SK-N-SH (cell line): ENCODE measurements at regions not wholly inside any gene's neighbourhood (a gene's known extent, or its start where the extent isn't known, plus 50 kb on each side); places are given as distances from the start of the nearest gene placed in this dataset.

Source experiments
- CHD2 ChIP-seq: fragments of 150-350 bp; IDR thresholded peaks from 2 replicates; pipeline ENCODE4 v1.6.1; 2018; ENCODE audit warnings: low read length; ENCODE audit not compliant: partially characterized antibody
- EP300 ChIP-seq, 2 experiments: IDR thresholded peaks; 2 replicates each; pipeline versions ENCODE4 v1.4.0 to v1.6.1; 2012; ENCODE audit warnings: borderline replicate concordance in 1 of 2, low read depth in 1 of 2, low read length in 1 of 2
- JUND ChIP-seq: IDR thresholded peaks from 2 replicates; pipeline ENCODE4 v1.4.0; 2012
- POLR2AphosphoS5 ChIP-seq: IDR thresholded peaks from 2 replicates; pipeline ENCODE4 v1.6.1; 2012; ENCODE audit warnings: low read depth, low read length
- TEAD4 ChIP-seq: IDR thresholded peaks from 2 replicates; pipeline ENCODE4 v1.4.0; 2012; ENCODE audit warnings: mild to moderate bottlenecking, borderline replicate concordance; ENCODE audit not compliant: insufficient read depth
- YY1 ChIP-seq: IDR thresholded peaks from 2 replicates; pipeline ENCODE4 v1.4.0; 2012; ENCODE audit warnings: low read depth, mild to moderate bottlenecking
- TF ChIP-seq, protein P1 (sequence below): fragments of 150-350 bp; IDR thresholded peaks from 2 replicates; pipeline ENCODE4 v1.6.1; 2017; ENCODE audit warnings: antibody characterized with exemption, low read length, low read depth, borderline replicate concordance
- TF ChIP-seq, protein P2 (sequence below): fragments of 200-600 bp; sonication (generic); IDR thresholded peaks from 2 replicates; pipeline ENCODE4 v1.6.1; 2017; ENCODE audit warnings: antibody characterized with exemption, mild to moderate bottlenecking, moderate library complexity
- TF ChIP-seq, protein P3 (sequence below): IDR thresholded peaks from 2 replicates; pipeline ENCODE4 v1.6.1; 2012; ENCODE audit warnings: mild to moderate bottlenecking, low read depth, low read length, moderate library complexity
- TF ChIP-seq, protein P4 (sequence below): IDR thresholded peaks from 2 replicates; pipeline ENCODE4 v1.4.0; 2012; ENCODE audit warnings: low read depth

DNA sequence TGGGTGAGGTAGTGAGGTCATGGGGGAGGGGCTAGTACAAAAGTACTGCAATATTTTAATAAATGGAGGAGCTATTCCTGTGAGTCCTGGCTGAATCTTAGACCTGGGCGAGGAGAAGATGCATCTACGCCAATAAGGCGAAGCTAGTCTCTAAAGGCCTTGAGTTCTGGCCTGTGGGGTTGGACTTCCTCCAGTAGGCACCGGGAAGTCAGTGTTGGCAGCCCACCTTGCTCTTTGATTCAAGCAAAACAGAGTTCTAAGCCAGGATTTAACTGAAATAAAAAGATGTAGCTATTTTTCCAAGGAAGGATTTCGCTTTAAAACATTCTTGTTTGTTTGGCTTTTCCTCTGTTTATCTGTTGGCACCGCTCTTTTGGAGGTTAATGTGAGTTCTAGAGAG is 244.6 kb downstream of the KIF4B start:
- TF ChIP-seq, protein P1, sequence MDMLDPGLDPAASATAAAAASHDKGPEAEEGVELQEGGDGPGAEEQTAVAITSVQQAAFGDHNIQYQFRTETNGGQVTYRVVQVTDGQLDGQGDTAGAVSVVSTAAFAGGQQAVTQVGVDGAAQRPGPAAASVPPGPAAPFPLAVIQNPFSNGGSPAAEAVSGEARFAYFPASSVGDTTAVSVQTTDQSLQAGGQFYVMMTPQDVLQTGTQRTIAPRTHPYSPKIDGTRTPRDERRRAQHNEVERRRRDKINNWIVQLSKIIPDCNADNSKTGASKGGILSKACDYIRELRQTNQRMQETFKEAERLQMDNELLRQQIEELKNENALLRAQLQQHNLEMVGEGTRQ = no peak
- TF ChIP-seq, protein P2, sequence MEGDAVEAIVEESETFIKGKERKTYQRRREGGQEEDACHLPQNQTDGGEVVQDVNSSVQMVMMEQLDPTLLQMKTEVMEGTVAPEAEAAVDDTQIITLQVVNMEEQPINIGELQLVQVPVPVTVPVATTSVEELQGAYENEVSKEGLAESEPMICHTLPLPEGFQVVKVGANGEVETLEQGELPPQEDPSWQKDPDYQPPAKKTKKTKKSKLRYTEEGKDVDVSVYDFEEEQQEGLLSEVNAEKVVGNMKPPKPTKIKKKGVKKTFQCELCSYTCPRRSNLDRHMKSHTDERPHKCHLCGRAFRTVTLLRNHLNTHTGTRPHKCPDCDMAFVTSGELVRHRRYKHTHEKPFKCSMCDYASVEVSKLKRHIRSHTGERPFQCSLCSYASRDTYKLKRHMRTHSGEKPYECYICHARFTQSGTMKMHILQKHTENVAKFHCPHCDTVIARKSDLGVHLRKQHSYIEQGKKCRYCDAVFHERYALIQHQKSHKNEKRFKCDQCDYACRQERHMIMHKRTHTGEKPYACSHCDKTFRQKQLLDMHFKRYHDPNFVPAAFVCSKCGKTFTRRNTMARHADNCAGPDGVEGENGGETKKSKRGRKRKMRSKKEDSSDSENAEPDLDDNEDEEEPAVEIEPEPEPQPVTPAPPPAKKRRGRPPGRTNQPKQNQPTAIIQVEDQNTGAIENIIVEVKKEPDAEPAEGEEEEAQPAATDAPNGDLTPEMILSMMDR = no peak
- TF ChIP-seq CHD2 (no peak), JUND (no peak), TEAD4 (no peak), POLR2AphosphoS5 (no peak), YY1 (no peak), EP300 (IDR thresholded peaks at IDR 0.05; ENCODE audit: borderline replicate concordance in 1 of 2, low read depth in 1 of 2, low read length in 1 of 2) (no peak)
- TF ChIP-seq, protein P3, sequence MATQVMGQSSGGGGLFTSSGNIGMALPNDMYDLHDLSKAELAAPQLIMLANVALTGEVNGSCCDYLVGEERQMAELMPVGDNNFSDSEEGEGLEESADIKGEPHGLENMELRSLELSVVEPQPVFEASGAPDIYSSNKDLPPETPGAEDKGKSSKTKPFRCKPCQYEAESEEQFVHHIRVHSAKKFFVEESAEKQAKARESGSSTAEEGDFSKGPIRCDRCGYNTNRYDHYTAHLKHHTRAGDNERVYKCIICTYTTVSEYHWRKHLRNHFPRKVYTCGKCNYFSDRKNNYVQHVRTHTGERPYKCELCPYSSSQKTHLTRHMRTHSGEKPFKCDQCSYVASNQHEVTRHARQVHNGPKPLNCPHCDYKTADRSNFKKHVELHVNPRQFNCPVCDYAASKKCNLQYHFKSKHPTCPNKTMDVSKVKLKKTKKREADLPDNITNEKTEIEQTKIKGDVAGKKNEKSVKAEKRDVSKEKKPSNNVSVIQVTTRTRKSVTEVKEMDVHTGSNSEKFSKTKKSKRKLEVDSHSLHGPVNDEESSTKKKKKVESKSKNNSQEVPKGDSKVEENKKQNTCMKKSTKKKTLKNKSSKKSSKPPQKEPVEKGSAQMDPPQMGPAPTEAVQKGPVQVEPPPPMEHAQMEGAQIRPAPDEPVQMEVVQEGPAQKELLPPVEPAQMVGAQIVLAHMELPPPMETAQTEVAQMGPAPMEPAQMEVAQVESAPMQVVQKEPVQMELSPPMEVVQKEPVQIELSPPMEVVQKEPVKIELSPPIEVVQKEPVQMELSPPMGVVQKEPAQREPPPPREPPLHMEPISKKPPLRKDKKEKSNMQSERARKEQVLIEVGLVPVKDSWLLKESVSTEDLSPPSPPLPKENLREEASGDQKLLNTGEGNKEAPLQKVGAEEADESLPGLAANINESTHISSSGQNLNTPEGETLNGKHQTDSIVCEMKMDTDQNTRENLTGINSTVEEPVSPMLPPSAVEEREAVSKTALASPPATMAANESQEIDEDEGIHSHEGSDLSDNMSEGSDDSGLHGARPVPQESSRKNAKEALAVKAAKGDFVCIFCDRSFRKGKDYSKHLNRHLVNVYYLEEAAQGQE = no peak
- TF ChIP-seq, protein P4, sequence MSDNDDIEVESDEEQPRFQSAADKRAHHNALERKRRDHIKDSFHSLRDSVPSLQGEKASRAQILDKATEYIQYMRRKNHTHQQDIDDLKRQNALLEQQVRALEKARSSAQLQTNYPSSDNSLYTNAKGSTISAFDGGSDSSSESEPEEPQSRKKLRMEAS = no peak
